OCI-LY3 (cell line): ENCODE measurements at regions not wholly inside any gene's neighbourhood (a gene's known extent, or its start where the extent isn't known, plus 50 kb on each side); places are given as distances from the start of the nearest gene placed in this dataset.

Experiments used
- CTCF ChIP-seq: fragments of 200-600, 300-600 bp; sonication (generic); IDR thresholded peaks from 2 replicates; pipeline ENCODE4 v1.5.1; 2014; ENCODE audit warnings: antibody characterized with exemption, low read length, low read depth
- EZH2phosphoT487 ChIP-seq: fragments of 200-600 bp; shearing (Covaris generic); IDR thresholded peaks from 2 replicates; pipeline ENCODE4 v1.6.1; 2018; ENCODE audit warnings: antibody characterized with exemption, mixed run types, low read depth

- peak; percentile 87 for TF ChIP-seq CTCF
- TF ChIP-seq EZH2phosphoT487, result no peak
Observed at GRCh38 chr6:56708810-56709597, 66.3 kb upstream of the DST start.
